ENCODE measurements at regions not wholly inside any gene's neighbourhood (a gene's known extent, or its start where the extent isn't known, plus 50 kb on each side); places are given as distances from the start of the nearest gene placed in this dataset.

GRCh38 chr6:167774881-167775280 lies 51.8 kb upstream of the AFDN start:
- no peak for DNase-seq (ENCODE audit: low read depth)

- DNase-seq (ENCODE audit: low read depth), result no peak
These were observed 49.6 kb upstream of the AFDN start for GRCh38 chr6:167776906-167777627.
